Neural cell (in vitro differentiated cells): ENCODE measurements at regions not wholly inside any gene's neighbourhood (a gene's known extent, or its start where the extent isn't known, plus 50 kb on each side); places are given as distances from the start of the nearest gene placed in this dataset.

Source experiments
- CTCF ChIP-seq: fragments of 450-650 bp; IDR thresholded peaks from 2 replicates; pipeline ENCODE4 v1.5.1; 2014; ENCODE audit warnings: antibody characterized with exemption, mild to moderate bottlenecking, moderate library complexity; ENCODE audit not compliant: poor library complexity, severe bottlenecking
- EZH2 ChIP-seq: fragments of 200-600, 300-800 bp; shearing (Covaris generic), sonication (generic); IDR thresholded peaks from 2 replicates; pipeline ENCODE4 v1.6.1; 2014; ENCODE audit warnings: antibody characterized with exemption, low read length, borderline replicate concordance, mild to moderate bottlenecking; ENCODE audit not compliant: insufficient read depth, poor library complexity, severe bottlenecking
- POLR2AphosphoS5 ChIP-seq: IDR thresholded peaks from 2 replicates; pipeline ENCODE4 v1.6.1; 2012
- TAF1 ChIP-seq: IDR thresholded peaks from 2 replicates; pipeline ENCODE4 v1.6.1; 2012; ENCODE audit warnings: low read depth

GRCh38 chr5:39816156-39816845 is 391.5 kb upstream of the DAB2 start:
- TF ChIP-seq CTCF, result no peak
- no peak for TF ChIP-seq POLR2AphosphoS5
- TF ChIP-seq TAF1, result no peak
- TF ChIP-seq EZH2, result no peak
